MCF 10A (cell line): ENCODE measurements at regions not wholly inside any gene's neighbourhood (a gene's known extent, or its start where the extent isn't known, plus 50 kb on each side); places are given as distances from the start of the nearest gene placed in this dataset.

Source experiments
- BruUV-seq: library from RNA; stranded (reverse); fragments of 400-500 nt; replicated peaks from 2 replicates; lab custom pipeline; 2021; lab: Mats Ljungman, UMichigan
- CTCF ChIA-PET: fragments of 300-600 bp; sonication (Branson Sonifier 250); formaldehyde crosslinking; extraction: SDS; loops from one replicate; lab custom pipeline; 2021; ENCODE audit warnings: antibody characterized with exemption, inconsistent platforms; lab: Yijun Ruan, JAX
- POLR2A ChIA-PET: fragments of 300-600, 350-650 bp; sonication (Branson Sonifier 250); formaldehyde crosslinking; extraction: SDS; loops from one replicate; lab custom pipeline; 2020; ENCODE audit warnings: antibody characterized with exemption, inconsistent platforms; lab: Yijun Ruan, JAX
- DNase-seq: peaks from one replicate; pipeline ENCODE4 v3.0.0-alpha.2; 2018; ENCODE audit not compliant: unreplicated experiment
- H3K27ac Mint-ChIP-seq: one replicate; pipeline ENCODE4 v1.8.0; 2022; ENCODE audit warnings: mild to moderate bottlenecking, low read depth, mixed read lengths; ENCODE audit not compliant: unreplicated experiment
- H3K27me3 Mint-ChIP-seq: one replicate; pipeline ENCODE4 v1.8.0; 2022; ENCODE audit warnings: mixed read lengths; ENCODE audit not compliant: insufficient read depth, unreplicated experiment
- H3K36me3 Mint-ChIP-seq: one replicate; pipeline ENCODE4 v1.8.0; 2022; ENCODE audit warnings: mild to moderate bottlenecking, moderate library complexity, mixed read lengths; ENCODE audit not compliant: insufficient read depth, unreplicated experiment
- H3K4me1 Mint-ChIP-seq: one replicate; pipeline ENCODE4 v1.8.0; 2022; ENCODE audit warnings: mixed read lengths; ENCODE audit not compliant: insufficient read depth, unreplicated experiment
- H3K4me3 Mint-ChIP-seq: one replicate; pipeline ENCODE4 v1.8.0; 2022; ENCODE audit warnings: mild to moderate bottlenecking, moderate library complexity, mixed read lengths; ENCODE audit not compliant: unreplicated experiment
- H3K9me3 Mint-ChIP-seq: one replicate; pipeline ENCODE4 v1.8.0; 2022; ENCODE audit warnings: mixed read lengths; ENCODE audit not compliant: unreplicated experiment
- CTCF ChIP-seq: fragments of 200-600 bp; IDR thresholded peaks from one replicate; pipeline ENCODE4 v1.8.0; 2022; ENCODE audit warnings: antibody characterized with exemption, mild to moderate bottlenecking; ENCODE audit not compliant: unreplicated experiment
- intact Hi-C: fragments of 100-400 bp; cut with micrococcal nuclease; formaldehyde crosslinking; loops from 2 replicates; pipeline ENCODE4 v1.14.1; 2022

- intact Hi-C loops = no loop called here
- BruUV-seq = no TSS peak
- no peak overlapping the region for H3K4me3 Mint-ChIP-seq
- POLR2A ChIA-PET = interaction anchor here (0.6 kb wide), 1 partner anchor 9 kb away, joined by 3 read pairs; no protein-coding TSS in a partner anchor
- H3K36me3 Mint-ChIP-seq = no peaks in the 10 kb centered on the region
- CTCF ChIA-PET = interaction anchor here (0.8 to 2.3 kb wide), 4 partner anchors 14 to 164 kb away, joined by 3 to 6 read pairs (median 4); no protein-coding TSS in a partner anchor
- no peak for DNase-seq
- H3K27me3 Mint-ChIP-seq = no peaks in the 10 kb centered on the region
- no peaks in the 10 kb centered on the region for H3K9me3 Mint-ChIP-seq
- no peak overlapping the region for H3K27ac Mint-ChIP-seq
- TF ChIP-seq CTCF = no peak
- H3K4me1 Mint-ChIP-seq = no peaks in the 10 kb centered on the region
Measured at GRCh38 chr15:60162251-60162967, 158.3 kb downstream of the FOXB1 start.

- Mint-ChIP-seq H3K9me3 (no peaks in the 10 kb centered on the region), H3K27ac (no peak overlapping the region), H3K36me3 (no peaks in the 10 kb centered on the region), H3K4me3 (no peak overlapping the region), H3K4me1 (no peaks in the 10 kb centered on the region), H3K27me3 (no peaks in the 10 kb centered on the region)
- ChIA-PET POLR2A (interaction anchor here (0.6 kb wide), 1 partner anchor 9 kb away, joined by 3 read pairs; no protein-coding TSS in a partner anchor), CTCF (interaction anchor here (0.8 kb wide), 1 partner anchor 160 kb away, joined by 3 read pairs; no protein-coding TSS in a partner anchor)
- no peak for DNase-seq
- TF ChIP-seq CTCF = no peak
- BruUV-seq = no TSS peak
- intact Hi-C loops = no loop called here
Measured at GRCh38 chr15:60162968-60163355, 158.9 kb downstream of the FOXB1 start.

GRCh38 chr15:60165111-60165510 is 161.0 kb downstream of the FOXB1 start:
- POLR2A ChIA-PET = no interaction called here
- CTCF ChIA-PET = interaction anchor here (0.7 to 1.0 kb wide), 3 partner anchors 15 to 248 kb away, joined by 3 to 4 read pairs (median 3); no protein-coding TSS in a partner anchor
- Mint-ChIP-seq H3K4me1 (no peaks in the 10 kb centered on the region), H3K4me3 (no peak overlapping the region), H3K27me3 (no peaks in the 10 kb centered on the region), H3K9me3 (no peaks in the 10 kb centered on the region), H3K36me3 (no peaks in the 10 kb centered on the region), H3K27ac (no peak overlapping the region)
- intact Hi-C loops = no loop called here
- no peak for DNase-seq
- TF ChIP-seq CTCF = no peak
- no TSS peak for BruUV-seq

- CTCF ChIA-PET = interaction anchor here (0.6 to 1.5 kb wide), 7 partner anchors 38 to 616 kb away, joined by 3 to 6 read pairs (median 3); no protein-coding TSS in a partner anchor
- no TSS peak for BruUV-seq
- H3K4me3 Mint-ChIP-seq = no peak overlapping the region
- no peaks in the 10 kb centered on the region for H3K9me3 Mint-ChIP-seq
- no peak overlapping the region for H3K27ac Mint-ChIP-seq
- intact Hi-C loops = no loop called here
- H3K27me3 Mint-ChIP-seq = no peaks in the 10 kb centered on the region
- no peaks in the 10 kb centered on the region for H3K4me1 Mint-ChIP-seq
- POLR2A ChIA-PET = interaction anchor here (0.6 to 0.7 kb wide), 3 partner anchors 9 to 383 kb away, joined by 3 to 4 read pairs (median 4); no protein-coding TSS in a partner anchor
- TF ChIP-seq CTCF = no peak
- DNase-seq = no peak
- H3K36me3 Mint-ChIP-seq = no peaks in the 10 kb centered on the region
Measured at GRCh38 chr15:60172143-60172542, 168.0 kb downstream of the FOXB1 start.
